GM12892 (cell line): ENCODE measurements at regions not wholly inside any gene's neighbourhood (a gene's known extent, or its start where the extent isn't known, plus 50 kb on each side); places are given as distances from the start of the nearest gene placed in this dataset.

Source experiments
- POLR2A ChIP-seq: IDR thresholded peaks from 2 replicates; pipeline ENCODE4 v1.6.1; 2011; ENCODE audit warnings: low read depth, low read length, control low read depth
- POLR2AphosphoS5 ChIP-seq: IDR thresholded peaks from 2 replicates; pipeline ENCODE4 v1.6.1; 2011; ENCODE audit warnings: low read depth, low read length, control low read depth
- TAF1 ChIP-seq: IDR thresholded peaks from 2 replicates; pipeline ENCODE4 v1.6.1; 2011; ENCODE audit warnings: low read depth, mild to moderate bottlenecking, control low read depth, low read length, borderline replicate concordance

- no peak for TF ChIP-seq POLR2A
- TF ChIP-seq TAF1: no peak
- no peak for TF ChIP-seq POLR2AphosphoS5
Observed at GRCh38 chr12:71029302-71029701, 108.8 kb upstream of the PTPRR start.
